ENCODE measurements at regions not wholly inside any gene's neighbourhood (a gene's known extent, or its start where the extent isn't known, plus 50 kb on each side); places are given as distances from the start of the nearest gene placed in this dataset.

DNA sequence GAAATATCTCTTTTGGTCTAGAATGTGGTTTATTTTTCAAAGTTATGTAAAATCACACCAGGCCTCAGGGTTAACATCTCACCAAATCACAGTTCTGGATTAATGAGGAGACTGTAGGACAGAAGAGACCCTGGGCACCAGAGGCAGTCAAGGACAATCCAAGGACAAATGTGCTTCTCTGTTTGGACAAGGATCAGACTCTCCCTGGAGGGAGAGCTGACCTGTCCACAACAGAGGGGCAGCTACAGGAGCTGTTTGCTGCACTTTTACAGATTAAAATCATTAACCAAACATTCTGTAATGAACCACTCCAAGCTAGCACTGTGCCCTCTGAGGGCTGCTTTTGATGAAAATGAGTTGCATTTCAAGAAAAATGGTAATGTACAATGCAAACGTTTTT lies 690.6 kb upstream of the SLC8A1 start:
- ChIA-PET POLR2A (ENCODE audit: low non-redundant PET) (no interaction called here), CTCF (no interaction called here)
- no TSS peak for BruUV-seq (replicated peaks)
- no peak for TF ChIP-seq EZH2 (IDR thresholded peaks at IDR 0.05; ENCODE audit: borderline replicate concordance, low read depth, low read length, poor library complexity, severe bottlenecking)
- no peak for TF ChIP-seq CTCF (conservative IDR thresholded peaks at IDR 0.05; ENCODE audit: low read depth, low read length)
- no peak overlapping the region for H3K27ac ChIP-seq (ENCODE audit: low read depth, low read length, poor library complexity, severe bottlenecking)
- H3K4me1 ChIP-seq (ENCODE audit: insufficient read depth, low read length, poor library complexity, severe bottlenecking), result no peaks in the 10 kb centered on the region
- no peaks in the 10 kb centered on the region for H3K36me3 ChIP-seq (ENCODE audit: insufficient read depth, low read length, poor library complexity, severe bottlenecking)
- no peaks in the 10 kb centered on the region for H3K9me3 ChIP-seq (ENCODE audit: low read depth, low read length, poor library complexity, severe bottlenecking)
- H3K4me3 ChIP-seq (ENCODE audit: low read depth, low read length, poor library complexity, severe bottlenecking), result no peak overlapping the region
- intact Hi-C loops (cut with micrococcal nuclease; ENCODE audit: unreplicated experiment), result no loop called here
- no peaks in the 10 kb centered on the region for H3K27me3 ChIP-seq (replicated peaks; ENCODE audit: insufficient read depth, low read depth, low read length, poor library complexity)
- DNase-seq (ENCODE audit: low spot score), result no peak

DNA sequence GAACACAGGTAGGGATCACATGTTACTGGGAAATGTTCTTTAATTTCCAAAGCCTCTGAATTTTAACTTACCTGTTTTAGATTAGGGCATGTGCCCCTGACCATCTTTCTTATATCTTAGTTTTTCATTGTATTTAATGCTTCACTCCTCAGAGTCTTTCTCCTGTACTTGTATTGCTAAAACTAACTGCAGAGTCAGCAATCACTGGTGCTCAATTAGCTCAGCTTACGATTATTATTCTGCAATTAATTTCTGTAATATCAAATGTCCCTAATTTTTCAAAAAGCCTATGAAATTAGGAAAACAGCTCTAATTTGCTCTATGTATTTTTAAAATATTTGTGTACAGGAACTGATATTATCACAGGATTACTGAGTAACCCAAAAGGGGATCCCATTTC lies 693.2 kb upstream of the SLC8A1 start:
- H3K4me1 ChIP-seq (ENCODE audit: insufficient read depth, low read length, poor library complexity, severe bottlenecking), result no peaks in the 10 kb centered on the region
- H3K4me3 ChIP-seq (ENCODE audit: low read depth, low read length, poor library complexity, severe bottlenecking), result no peak overlapping the region
- BruUV-seq (replicated peaks), result no TSS peak
- no peaks in the 10 kb centered on the region for H3K9me3 ChIP-seq (ENCODE audit: low read depth, low read length, poor library complexity, severe bottlenecking)
- no peaks in the 10 kb centered on the region for H3K27me3 ChIP-seq (replicated peaks; ENCODE audit: insufficient read depth, low read depth, low read length, poor library complexity)
- H3K36me3 ChIP-seq (ENCODE audit: insufficient read depth, low read length, poor library complexity, severe bottlenecking), result no peaks in the 10 kb centered on the region
- POLR2A ChIA-PET (ENCODE audit: low non-redundant PET), result no interaction called here
- no peak overlapping the region for H3K27ac ChIP-seq (ENCODE audit: low read depth, low read length, poor library complexity, severe bottlenecking)
- DNase-seq (ENCODE audit: low spot score), result no peak
- intact Hi-C loops (cut with micrococcal nuclease; ENCODE audit: unreplicated experiment), result no loop called here
- TF ChIP-seq CTCF (conservative IDR thresholded peaks at IDR 0.05; ENCODE audit: low read depth, low read length), result no peak
- no peak for TF ChIP-seq EZH2 (IDR thresholded peaks at IDR 0.05; ENCODE audit: borderline replicate concordance, low read depth, low read length, poor library complexity, severe bottlenecking)
- CTCF ChIA-PET, result no interaction called here

DNA sequence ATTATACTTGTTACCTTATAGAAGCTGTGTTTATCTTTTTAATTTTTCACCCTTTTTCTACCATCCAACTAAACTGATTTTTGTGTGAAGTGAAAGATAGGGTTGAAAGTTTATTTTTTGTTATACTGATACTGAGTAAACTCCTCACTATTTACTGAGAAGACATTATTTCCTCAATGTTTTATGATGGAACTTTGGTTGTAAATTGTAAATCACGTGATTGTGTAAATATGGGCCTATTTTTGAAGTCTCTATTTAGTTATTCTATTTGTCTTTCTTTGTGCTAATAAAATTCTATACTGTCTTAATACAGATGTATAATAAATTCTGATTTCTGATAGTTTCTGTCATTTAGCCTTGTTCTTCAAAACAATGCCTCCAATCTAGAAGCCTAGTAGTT lies 697.2 kb upstream of the SLC8A1 start:
- Histone ChIP-seq H3K9me3 (ENCODE audit: low read depth, low read length, poor library complexity, severe bottlenecking) (no peaks in the 10 kb centered on the region), H3K27me3 (replicated peaks; ENCODE audit: insufficient read depth, low read depth, low read length, poor library complexity) (no peaks in the 10 kb centered on the region), H3K36me3 (ENCODE audit: insufficient read depth, low read length, poor library complexity, severe bottlenecking) (no peaks in the 10 kb centered on the region), H3K4me1 (ENCODE audit: insufficient read depth, low read length, poor library complexity, severe bottlenecking) (no peaks in the 10 kb centered on the region), H3K4me3 (ENCODE audit: low read depth, low read length, poor library complexity, severe bottlenecking) (no peak overlapping the region), H3K27ac (ENCODE audit: low read depth, low read length, poor library complexity, severe bottlenecking) (no peak overlapping the region)
- intact Hi-C loops (cut with micrococcal nuclease; ENCODE audit: unreplicated experiment), result no loop called here
- DNase-seq (ENCODE audit: low spot score), result no peak
- CTCF ChIA-PET, result no interaction called here
- TF ChIP-seq EZH2 (IDR thresholded peaks at IDR 0.05; ENCODE audit: borderline replicate concordance, low read depth, low read length, poor library complexity, severe bottlenecking) (no peak), CTCF (conservative IDR thresholded peaks at IDR 0.05; ENCODE audit: low read depth, low read length) (no peak)
- BruUV-seq (replicated peaks), result no TSS peak
- POLR2A ChIA-PET (ENCODE audit: low non-redundant PET), result no interaction called here

All from A673 (cell line).